Vagina (tissue), 2 donors: ENCODE measurements at regions not wholly inside any gene's neighbourhood (a gene's known extent, or its start where the extent isn't known, plus 50 kb on each side); places are given as distances from the start of the nearest gene placed in this dataset.

Source experiments
- DNase-seq, 2 donors: peaks; one replicate each; pipeline ENCODE4 v3.0.0-alpha.2; 2017; ENCODE audit errors: extremely low spot score in 2 of 2
- H3K27ac ChIP-seq: fragments of 200-600 bp; sonication (generic); one replicate; pipeline ENCODE4 v1.5.1; 2019
- H3K27me3 ChIP-seq: fragments of 200-600 bp; sonication (generic); one replicate; pipeline ENCODE4 v1.5.1; 2019
- H3K36me3 ChIP-seq, 2 donors: fragments of 200-600 bp; sonication (generic); one replicate each; pipeline ENCODE4 v1.5.1; 2017 to 2019
- H3K4me1 ChIP-seq: fragments of 200-600 bp; sonication (generic); one replicate; pipeline ENCODE4 v1.5.1; 2019
- H3K4me3 ChIP-seq, 2 donors: fragments of 200-600 bp; sonication (generic); 1 replicate in 1 of 2; 2 replicates in 1 of 2; pipeline ENCODE4 v1.5.1; 2016 to 2019
- H3K9me3 ChIP-seq: fragments of 200-600 bp; sonication (generic); one replicate; pipeline ENCODE4 v1.5.1; 2019
- POLR2A ChIP-seq, 2 donors: fragments of 450-650 bp; IDR thresholded peaks; one replicate each; pipeline ENCODE4 v1.6.1; 2017; ENCODE audit warnings: antibody characterized with exemption in 2 of 2, mild to moderate bottlenecking in 2 of 2, moderate library complexity in 2 of 2
- POLR2AphosphoS5 ChIP-seq, 2 donors: sonication (generic); formaldehyde crosslinking; IDR thresholded peaks; one replicate each; pipeline ENCODE4 v1.9.0; 2017; ENCODE audit warnings: antibody characterized with exemption in 2 of 2, mild to moderate bottlenecking in 2 of 2, low read depth in 1 of 2; ENCODE audit not compliant: insufficient read depth in 1 of 2
- intact Hi-C: fragments of 100-400 bp; cut with DNase I; formaldehyde crosslinking; loops from one replicate; pipeline ENCODE4 v1.15.1; 2023
- TF ChIP-seq, protein P1 (sequence below), 3 experiments: fragments of 450-650 bp in 2 of 3; fragments of 200-600 bp in 1 of 3; sonication (generic) in 1 of 3; IDR thresholded peaks; one replicate each; pipeline ENCODE4 v1.5.1; 2017 to 2019; ENCODE audit warnings: antibody characterized with exemption in 3 of 3, mild to moderate bottlenecking in 2 of 3, moderate library complexity in 2 of 3

DNA sequence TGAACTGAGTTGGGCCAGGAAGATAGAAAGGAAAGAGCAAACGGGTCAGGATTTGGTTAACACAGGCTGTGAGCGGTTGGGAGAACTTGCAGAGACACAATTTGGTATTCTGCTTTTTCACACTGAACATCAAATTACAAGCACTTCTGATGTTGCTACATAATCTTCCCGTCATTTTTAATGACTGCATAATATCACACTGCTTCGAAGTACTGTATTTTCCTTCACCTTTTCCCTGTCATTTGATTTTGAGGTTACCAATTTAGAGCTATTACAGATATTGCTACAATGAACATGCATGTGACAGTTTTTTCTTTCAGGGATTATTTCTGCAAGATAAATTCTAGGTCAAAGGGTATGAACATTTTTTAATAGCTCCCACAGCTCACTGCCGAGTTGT lies 71.4 kb upstream of the CPEB4 start:
- intact Hi-C loops: no loop called here
- Histone ChIP-seq H3K27ac (no peak overlapping the region), H3K9me3 (no peaks in the 10 kb centered on the region), H3K4me3 (no peak overlapping the region), H3K4me1 (no peaks in the 10 kb centered on the region), H3K27me3 (no peaks in the 10 kb centered on the region), H3K36me3 (no peaks in the 10 kb centered on the region)
- no peak for TF ChIP-seq POLR2AphosphoS5 (IDR thresholded peaks at IDR 0.05; ENCODE audit: insufficient read depth in 1 of 2, low read depth in 1 of 2)
- TF ChIP-seq, protein P1, sequence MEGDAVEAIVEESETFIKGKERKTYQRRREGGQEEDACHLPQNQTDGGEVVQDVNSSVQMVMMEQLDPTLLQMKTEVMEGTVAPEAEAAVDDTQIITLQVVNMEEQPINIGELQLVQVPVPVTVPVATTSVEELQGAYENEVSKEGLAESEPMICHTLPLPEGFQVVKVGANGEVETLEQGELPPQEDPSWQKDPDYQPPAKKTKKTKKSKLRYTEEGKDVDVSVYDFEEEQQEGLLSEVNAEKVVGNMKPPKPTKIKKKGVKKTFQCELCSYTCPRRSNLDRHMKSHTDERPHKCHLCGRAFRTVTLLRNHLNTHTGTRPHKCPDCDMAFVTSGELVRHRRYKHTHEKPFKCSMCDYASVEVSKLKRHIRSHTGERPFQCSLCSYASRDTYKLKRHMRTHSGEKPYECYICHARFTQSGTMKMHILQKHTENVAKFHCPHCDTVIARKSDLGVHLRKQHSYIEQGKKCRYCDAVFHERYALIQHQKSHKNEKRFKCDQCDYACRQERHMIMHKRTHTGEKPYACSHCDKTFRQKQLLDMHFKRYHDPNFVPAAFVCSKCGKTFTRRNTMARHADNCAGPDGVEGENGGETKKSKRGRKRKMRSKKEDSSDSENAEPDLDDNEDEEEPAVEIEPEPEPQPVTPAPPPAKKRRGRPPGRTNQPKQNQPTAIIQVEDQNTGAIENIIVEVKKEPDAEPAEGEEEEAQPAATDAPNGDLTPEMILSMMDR (IDR thresholded peaks at IDR 0.05): no peak
- no peak for TF ChIP-seq POLR2A (IDR thresholded peaks at IDR 0.05)
- no peak for DNase-seq

DNA sequence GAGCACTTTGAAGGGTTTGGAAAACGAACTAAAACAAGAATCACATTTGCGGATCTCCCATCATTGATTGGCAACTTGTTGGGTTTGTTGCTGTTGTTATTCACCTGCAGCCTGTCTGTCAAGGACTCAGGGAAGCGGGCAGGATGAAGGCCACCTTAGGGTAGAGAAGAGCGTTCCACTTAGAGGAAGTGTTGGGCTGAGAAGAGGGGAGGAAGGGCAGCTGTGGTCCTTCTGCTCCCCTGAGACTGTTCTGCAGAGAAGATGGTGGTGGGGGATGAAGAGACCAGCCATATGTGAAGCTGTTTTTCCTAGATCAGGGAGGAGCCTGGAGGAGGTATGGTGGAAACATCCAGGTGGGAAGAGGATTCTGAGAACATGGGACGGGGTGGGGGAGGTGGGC lies 70.6 kb upstream of the CPEB4 start:
- TF ChIP-seq, protein P1 (IDR thresholded peaks at IDR 0.05): no peak
- no peak for TF ChIP-seq POLR2A (IDR thresholded peaks at IDR 0.05)
- no peak for TF ChIP-seq POLR2AphosphoS5 (IDR thresholded peaks at IDR 0.05; ENCODE audit: insufficient read depth in 1 of 2, low read depth in 1 of 2)
- Histone ChIP-seq H3K27ac (no peak overlapping the region), H3K4me3 (no peak overlapping the region), H3K4me1 (no peaks in the 10 kb centered on the region), H3K9me3 (no peaks in the 10 kb centered on the region), H3K36me3 (no peaks in the 10 kb centered on the region), H3K27me3 (no peaks in the 10 kb centered on the region)
- intact Hi-C loops: no loop called here
- no peak for DNase-seq

DNA sequence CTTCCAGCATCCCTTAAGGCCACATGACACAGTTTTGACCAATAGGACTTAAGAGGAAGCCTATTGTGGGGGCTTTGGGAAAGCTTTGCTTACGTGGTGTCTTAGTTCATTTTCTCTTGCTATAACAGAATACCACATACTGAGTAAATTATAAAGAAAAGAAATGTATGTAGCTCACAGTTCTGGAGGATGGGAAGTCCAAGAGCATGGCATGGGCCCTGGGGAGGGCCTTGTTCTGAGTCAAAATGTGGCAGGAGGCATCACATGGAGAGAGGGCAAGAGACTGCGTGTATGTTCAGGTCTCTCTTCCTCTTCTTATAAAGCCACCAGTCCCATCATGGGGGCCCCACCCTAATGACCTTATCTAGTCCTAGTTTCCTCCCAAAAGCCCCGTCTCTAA lies 68.6 kb upstream of the CPEB4 start:
- TF ChIP-seq POLR2A (IDR thresholded peaks at IDR 0.05) (no peak), POLR2AphosphoS5 (IDR thresholded peaks at IDR 0.05; ENCODE audit: insufficient read depth in 1 of 2, low read depth in 1 of 2) (no peak)
- TF ChIP-seq, protein P1 (IDR thresholded peaks at IDR 0.05): no peak
- Histone ChIP-seq H3K27ac (no peak overlapping the region), H3K9me3 (no peaks in the 10 kb centered on the region), H3K27me3 (no peaks in the 10 kb centered on the region), H3K4me3 (no peak overlapping the region), H3K4me1 (peaks cover 9% of the 10 kb centered on the region), H3K36me3 (no peaks in the 10 kb centered on the region)
- intact Hi-C loops: no loop called here
- DNase-seq: no peak

DNA sequence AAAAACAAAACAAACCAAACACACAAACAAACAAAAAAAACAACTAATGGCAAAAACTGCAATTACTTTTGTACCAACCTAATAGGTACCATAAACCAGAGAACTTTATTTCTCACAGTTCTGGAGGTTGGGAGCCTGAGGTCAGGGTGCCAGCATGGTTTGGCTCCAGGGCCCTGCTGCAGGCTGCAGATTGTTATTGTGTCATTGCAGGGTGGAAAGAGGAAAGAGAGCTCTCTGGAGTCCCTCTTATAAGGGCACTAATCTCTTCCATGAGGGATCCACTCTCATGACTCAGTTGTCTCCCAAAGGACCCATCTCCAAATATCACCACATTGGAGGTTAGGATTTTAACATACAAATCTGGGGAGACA lies 64.9 kb upstream of the CPEB4 start:
- peaks cover 19% of the 10 kb centered on the region for H3K4me1 ChIP-seq
- H3K9me3 ChIP-seq: no peaks in the 10 kb centered on the region
- H3K27ac ChIP-seq: no peak overlapping the region
- intact Hi-C loops: no loop called here
- no peak overlapping the region for H3K4me3 ChIP-seq
- H3K36me3 ChIP-seq: no peaks in the 10 kb centered on the region
- no peak for TF ChIP-seq POLR2AphosphoS5 (IDR thresholded peaks at IDR 0.05; ENCODE audit: insufficient read depth in 1 of 2, low read depth in 1 of 2)
- TF ChIP-seq, protein P1 (IDR thresholded peaks at IDR 0.05): no peak
- no peak for TF ChIP-seq POLR2A (IDR thresholded peaks at IDR 0.05)
- no peak for DNase-seq
- H3K27me3 ChIP-seq: no peaks in the 10 kb centered on the region

DNA sequence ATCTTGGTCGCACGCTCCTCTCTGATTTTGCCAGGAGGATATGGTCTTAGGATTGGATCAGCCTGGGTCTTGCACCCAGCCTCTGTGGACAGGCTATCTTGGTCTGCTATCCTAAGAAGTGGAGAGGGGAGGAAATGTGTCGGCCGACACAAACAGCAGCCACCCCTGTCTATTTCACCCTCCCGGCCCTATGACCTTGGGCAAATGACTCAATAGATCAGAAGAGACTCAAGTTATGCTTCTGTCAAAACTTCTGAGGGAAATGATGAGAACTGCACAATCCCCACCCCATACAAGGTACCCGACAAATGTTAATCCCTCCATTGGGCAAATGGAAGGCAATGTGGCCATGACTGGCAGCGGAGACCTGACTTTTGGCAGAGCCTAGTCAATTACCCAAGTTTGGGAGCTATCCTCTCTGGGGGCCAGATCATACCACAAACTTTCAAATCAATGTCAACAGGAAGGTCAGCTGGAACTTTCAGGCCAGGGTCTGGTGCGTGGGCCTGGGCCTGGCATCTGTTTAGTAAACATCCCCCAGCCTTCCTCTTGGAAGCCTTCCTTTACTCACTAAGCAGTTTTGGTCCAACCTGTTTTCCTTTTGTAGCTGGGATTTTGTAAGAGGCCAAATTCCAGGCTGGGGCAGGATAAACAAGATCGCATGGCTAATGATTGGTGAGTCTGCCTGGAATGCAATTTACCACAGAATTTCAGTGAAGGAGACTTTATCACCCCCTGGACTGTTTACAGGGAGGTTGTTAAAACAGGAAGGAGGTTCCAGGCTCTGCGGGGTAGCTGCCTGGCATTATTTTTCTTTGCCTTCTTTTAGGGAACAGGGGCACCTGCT lies 64.2 kb upstream of the CPEB4 start:
- Histone ChIP-seq H3K36me3 (no peaks in the 10 kb centered on the region), H3K4me3 (no peak overlapping the region), H3K27me3 (no peaks in the 10 kb centered on the region), H3K9me3 (no peaks in the 10 kb centered on the region), H3K27ac (peak overlapping the region; percentile 51), H3K4me1 (peaks cover 19% of the 10 kb centered on the region)
- TF ChIP-seq POLR2A (IDR thresholded peaks at IDR 0.05): no peak
- TF ChIP-seq, protein P1 (IDR thresholded peaks at IDR 0.05): no peak
- peak in 1 of 2 donors; percentile 36 for TF ChIP-seq POLR2AphosphoS5 (IDR thresholded peaks at IDR 0.05; ENCODE audit: insufficient read depth in 1 of 2, low read depth in 1 of 2)
- intact Hi-C loops: no loop called here
- DNase-seq: no peak
